ENCODE measurements at regions not wholly inside any gene's neighbourhood (a gene's known extent, or its start where the extent isn't known, plus 50 kb on each side); places are given as distances from the start of the nearest gene placed in this dataset.
A peak's percentile ranks its signal among the peaks of the same experiment; 100 is the strongest.
"Not testable (repeated sequence)": the region's sequence is repeated elsewhere in the genome, so short reads cannot be mapped to it uniquely, and the experiment has no call there.

DNA sequence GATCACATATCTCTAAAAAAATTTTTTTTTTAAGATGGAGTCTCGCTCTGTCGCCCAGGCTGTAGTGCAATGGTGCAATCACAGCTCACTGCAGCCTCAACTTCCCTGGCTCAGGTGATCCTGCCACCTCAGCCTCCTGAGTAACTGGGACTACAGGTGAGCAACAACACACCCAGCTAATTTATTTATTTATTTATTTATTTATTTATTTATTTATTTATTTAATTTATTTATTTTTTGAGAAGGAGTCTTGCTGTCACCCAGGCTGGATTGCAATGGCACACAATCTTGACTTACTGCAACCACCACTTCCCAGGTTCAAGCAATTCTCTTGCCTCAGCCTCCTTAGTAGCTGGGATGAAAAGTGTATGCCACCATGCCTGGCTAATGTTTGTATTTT, 507.9 kb downstream of the KCNJ18 start:
- not testable (repeated sequence) for H3K36me3 ChIP-seq (replicated peaks; ENCODE audit: control insufficient read depth, insufficient read depth, low read length); H3K4me3 ChIP-seq (ENCODE audit: insufficient read depth, low read depth, low read length); H3K27me3 ChIP-seq (ENCODE audit: control insufficient read depth, insufficient read depth, low read length); DNase-seq

DNA sequence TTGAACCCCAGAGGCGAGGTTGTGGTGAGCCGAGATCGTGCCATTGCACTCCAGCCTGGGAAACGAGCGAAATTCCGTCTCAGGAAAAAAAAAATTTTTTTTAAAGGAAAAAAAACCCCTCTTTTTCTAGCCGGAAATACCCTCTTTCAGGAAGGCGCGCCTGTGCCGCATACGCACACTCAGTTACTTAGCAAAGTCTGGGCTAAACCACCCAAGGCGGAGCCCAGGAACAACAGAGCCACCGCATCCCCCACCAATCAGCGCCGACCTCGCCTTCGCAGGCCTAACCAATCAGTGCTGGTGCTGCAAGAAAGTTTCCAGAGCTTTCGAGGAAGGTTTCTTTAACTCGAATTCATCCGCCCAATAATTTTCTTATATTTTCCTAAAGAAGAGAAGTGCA, 510.4 kb downstream of the KCNJ18 start:
- no peaks in the 10 kb centered on the region for H3K27me3 ChIP-seq (ENCODE audit: control insufficient read depth, insufficient read depth, low read length)
- H3K36me3 ChIP-seq (replicated peaks; ENCODE audit: control insufficient read depth, insufficient read depth, low read length): no peaks in the 10 kb centered on the region
- H3K4me3 ChIP-seq (ENCODE audit: insufficient read depth, low read depth, low read length): no peak overlapping the region
- DNase-seq: no peak

DNA sequence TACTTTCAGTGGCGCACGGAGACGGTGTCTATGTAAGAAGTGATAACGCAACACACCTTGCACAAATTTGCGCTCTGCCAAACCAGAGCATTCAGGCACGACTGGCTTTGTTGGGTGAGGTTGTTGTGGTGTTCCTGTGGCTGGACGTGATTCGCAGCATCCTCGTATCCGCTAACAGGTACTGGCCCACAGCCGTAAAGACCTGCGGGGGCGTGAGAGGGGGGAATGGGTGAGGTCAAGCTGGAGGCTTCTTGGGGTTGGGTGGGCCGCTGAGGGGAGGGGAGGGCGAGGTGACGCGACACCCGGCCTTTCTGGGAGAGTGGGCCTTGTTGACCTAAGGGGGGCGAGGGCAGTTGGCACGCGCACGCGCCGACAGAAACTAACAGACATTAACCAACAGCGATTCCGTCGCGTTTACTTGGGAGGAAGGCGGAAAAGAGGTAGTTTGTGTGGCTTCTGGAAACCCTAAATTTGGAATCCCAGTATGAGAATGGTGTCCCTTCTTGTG, 510.9 kb downstream of the KCNJ18 start:
- Histone ChIP-seq H3K36me3 (replicated peaks; ENCODE audit: control insufficient read depth, insufficient read depth, low read length) (no peaks in the 10 kb centered on the region), H3K27me3 (ENCODE audit: control insufficient read depth, insufficient read depth, low read length) (no peaks in the 10 kb centered on the region), H3K4me3 (ENCODE audit: insufficient read depth, low read depth, low read length) (no peak overlapping the region)
- DNase-seq: no peak

DNA sequence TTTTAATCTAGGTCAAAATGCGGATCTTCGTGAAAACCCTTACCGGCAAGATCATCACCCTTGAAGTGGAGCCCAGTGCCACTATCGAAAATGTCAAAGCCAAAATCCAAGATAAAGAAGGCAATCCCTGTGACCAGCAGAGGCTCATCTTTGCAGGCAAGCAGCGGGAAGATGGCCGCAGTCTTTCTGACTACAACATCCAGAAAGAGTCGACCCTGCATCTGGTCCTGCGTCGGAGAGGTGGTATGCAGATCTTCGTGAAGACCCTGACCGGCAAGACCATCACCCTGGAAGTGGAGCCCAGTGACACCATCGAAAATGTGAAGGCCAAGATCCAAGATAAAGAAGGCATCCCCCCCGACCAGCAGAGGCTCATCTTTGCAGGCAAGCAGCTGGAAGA, 511.8 kb downstream of the KCNJ18 start:
- not testable (repeated sequence) for H3K36me3 ChIP-seq (replicated peaks; ENCODE audit: control insufficient read depth, insufficient read depth, low read length); H3K27me3 ChIP-seq (ENCODE audit: control insufficient read depth, insufficient read depth, low read length); H3K4me3 ChIP-seq (ENCODE audit: insufficient read depth, low read depth, low read length); DNase-seq

DNA sequence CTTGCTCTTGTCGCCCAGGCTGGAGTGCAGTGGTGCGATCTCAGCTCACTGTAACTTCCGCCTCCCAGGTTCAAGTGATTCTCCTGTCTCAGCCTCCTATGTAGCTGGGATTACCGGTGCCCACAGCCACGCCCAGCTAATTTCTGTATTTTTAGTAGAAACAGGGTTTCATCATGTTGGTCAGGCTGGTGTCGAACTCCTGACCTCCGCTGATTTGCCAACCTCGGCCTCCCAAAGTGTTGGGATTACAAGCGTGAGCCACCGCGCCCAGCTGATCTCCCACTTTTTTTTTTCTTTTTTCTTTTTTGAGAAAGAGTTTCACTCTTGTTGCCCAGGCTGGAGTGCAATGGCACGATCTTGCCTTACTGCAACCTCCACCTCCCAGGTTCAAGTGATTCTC, 517.9 kb downstream of the KCNJ18 start:
- not testable (repeated sequence) for H3K27me3 ChIP-seq (ENCODE audit: control insufficient read depth, insufficient read depth, low read length); H3K36me3 ChIP-seq (replicated peaks; ENCODE audit: control insufficient read depth, insufficient read depth, low read length); DNase-seq; H3K4me3 ChIP-seq (ENCODE audit: insufficient read depth, low read depth, low read length)

DNA sequence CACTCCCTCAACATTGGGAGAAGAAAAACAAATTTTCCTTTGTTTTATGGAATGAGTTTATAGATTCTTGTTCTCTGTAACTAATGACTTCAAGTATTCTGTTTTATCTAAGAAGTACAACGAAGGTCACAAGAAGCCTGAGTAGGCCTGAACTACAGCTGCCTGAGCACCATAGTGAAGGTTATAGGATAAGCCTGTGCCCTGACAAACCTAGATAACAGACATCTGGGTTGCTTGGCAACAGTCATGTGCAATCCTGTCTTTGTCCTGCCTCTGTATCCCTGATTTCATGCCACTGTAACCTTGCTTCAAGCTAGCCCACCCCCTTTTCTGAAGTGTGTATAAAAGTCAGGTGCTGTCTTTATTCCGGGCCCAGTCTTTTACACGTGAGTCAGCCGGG, 520.8 kb downstream of the KCNJ18 start:
- H3K36me3 ChIP-seq (replicated peaks; ENCODE audit: control insufficient read depth, insufficient read depth, low read length); DNase-seq; H3K4me3 ChIP-seq (ENCODE audit: insufficient read depth, low read depth, low read length): not testable (repeated sequence)

DNA sequence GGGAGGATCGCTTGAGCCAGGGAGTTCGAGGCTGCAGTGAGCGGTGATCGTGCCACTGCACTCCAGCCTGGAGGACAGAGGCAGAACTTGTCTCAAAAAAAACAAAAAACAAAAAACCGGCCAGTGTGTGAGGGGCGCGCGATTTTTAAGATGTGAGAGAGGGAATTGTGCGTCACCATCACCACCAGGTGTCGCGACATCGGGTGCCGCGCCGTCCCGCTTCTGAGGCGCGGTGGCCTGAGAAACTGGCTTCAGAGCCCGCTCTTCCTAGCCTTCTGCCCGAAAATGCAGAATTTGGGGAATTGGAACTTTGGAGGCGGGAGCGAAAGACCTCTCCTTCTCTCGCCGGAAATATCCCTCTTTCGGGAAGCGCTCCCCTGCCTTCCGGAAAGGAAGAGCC, 524.8 kb downstream of the KCNJ18 start:
- DNase-seq: peak; percentile 24
- H3K4me3 ChIP-seq (ENCODE audit: insufficient read depth, low read depth, low read length): peak overlapping the region; percentile 16; the same call in 1 of the 2 replicates
- H3K36me3 ChIP-seq (replicated peaks; ENCODE audit: control insufficient read depth, insufficient read depth, low read length): no peaks in the 10 kb centered on the region
- no peaks in the 10 kb centered on the region for H3K27me3 ChIP-seq (ENCODE audit: control insufficient read depth, insufficient read depth, low read length)

More for the DNA sequence above, 520.8 kb downstream of the KCNJ18 start:
- not testable (repeated sequence) for H3K27me3 ChIP-seq (ENCODE audit: control insufficient read depth, insufficient read depth, low read length)

DNA sequence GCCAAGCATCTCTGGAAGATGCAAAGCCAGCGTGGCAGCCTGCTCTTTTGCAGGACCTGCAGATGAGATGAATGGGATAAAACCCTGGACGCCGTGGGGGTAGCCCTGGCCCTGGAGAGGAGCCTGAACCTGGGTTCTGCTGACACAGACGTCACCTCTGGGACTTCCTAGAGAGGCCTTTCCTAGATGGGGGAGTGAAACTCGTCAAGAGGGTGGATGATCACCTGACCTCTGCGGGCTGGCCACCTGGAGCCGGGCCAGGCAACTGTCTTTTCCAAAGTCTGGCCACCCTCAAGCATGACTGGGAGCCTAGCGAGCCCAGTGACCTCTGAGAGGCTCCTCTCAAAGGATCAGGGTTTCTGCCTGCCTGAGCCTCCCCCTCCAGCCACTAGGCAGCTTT, 529.0 kb downstream of the KCNJ18 start:
- H3K27me3 ChIP-seq (ENCODE audit: control insufficient read depth, insufficient read depth, low read length): no peaks in the 10 kb centered on the region
- no peak for DNase-seq
- no peak overlapping the region for H3K4me3 ChIP-seq (ENCODE audit: insufficient read depth, low read depth, low read length)
- no peaks in the 10 kb centered on the region for H3K36me3 ChIP-seq (replicated peaks; ENCODE audit: control insufficient read depth, insufficient read depth, low read length)

DNA sequence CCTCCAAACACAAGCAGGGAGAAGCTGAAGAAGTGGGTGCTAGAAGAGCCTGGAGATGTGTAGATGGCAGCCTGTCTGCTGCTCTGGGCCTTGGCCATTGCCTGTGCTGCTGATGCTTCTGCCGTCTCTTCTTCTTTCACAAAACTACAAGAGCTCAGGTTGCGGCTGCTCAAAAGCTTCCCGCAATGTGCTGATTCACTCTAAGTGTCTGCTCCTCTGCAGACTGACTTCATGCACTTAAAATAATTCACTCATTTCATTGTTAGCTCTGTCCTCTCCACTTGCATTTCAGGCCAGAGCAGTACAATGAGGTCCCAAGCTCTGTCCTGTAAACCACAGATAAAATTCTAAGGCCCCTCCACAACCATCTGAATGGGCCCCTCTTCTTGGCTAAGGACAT, 534.2 kb downstream of the KCNJ18 start:
- H3K27me3 ChIP-seq (ENCODE audit: control insufficient read depth, insufficient read depth, low read length); H3K36me3 ChIP-seq (replicated peaks; ENCODE audit: control insufficient read depth, insufficient read depth, low read length); H3K4me3 ChIP-seq (ENCODE audit: insufficient read depth, low read depth, low read length); DNase-seq: not testable (repeated sequence)

DNA sequence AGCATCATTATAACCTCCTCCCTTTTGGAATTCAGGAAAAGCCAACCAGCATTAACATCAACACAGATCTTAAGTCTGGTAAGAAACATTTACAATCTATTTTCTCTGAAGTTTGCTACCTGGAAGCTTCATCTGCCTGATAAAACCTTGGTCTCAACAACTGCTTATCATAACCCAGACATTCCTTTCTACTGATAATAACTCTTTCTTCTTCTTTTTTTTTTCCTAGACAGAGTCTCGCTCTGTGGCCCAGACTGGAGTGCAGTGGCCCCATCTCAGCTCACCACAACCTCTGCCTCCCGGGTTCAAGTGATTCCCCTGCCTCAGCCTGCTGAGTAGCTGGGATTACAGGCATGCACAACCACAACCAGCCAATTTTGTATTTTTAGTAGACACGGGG, 534.6 kb downstream of the KCNJ18 start:
- DNase-seq; H3K36me3 ChIP-seq (replicated peaks; ENCODE audit: control insufficient read depth, insufficient read depth, low read length); H3K27me3 ChIP-seq (ENCODE audit: control insufficient read depth, insufficient read depth, low read length); H3K4me3 ChIP-seq (ENCODE audit: insufficient read depth, low read depth, low read length): not testable (repeated sequence)

DNA sequence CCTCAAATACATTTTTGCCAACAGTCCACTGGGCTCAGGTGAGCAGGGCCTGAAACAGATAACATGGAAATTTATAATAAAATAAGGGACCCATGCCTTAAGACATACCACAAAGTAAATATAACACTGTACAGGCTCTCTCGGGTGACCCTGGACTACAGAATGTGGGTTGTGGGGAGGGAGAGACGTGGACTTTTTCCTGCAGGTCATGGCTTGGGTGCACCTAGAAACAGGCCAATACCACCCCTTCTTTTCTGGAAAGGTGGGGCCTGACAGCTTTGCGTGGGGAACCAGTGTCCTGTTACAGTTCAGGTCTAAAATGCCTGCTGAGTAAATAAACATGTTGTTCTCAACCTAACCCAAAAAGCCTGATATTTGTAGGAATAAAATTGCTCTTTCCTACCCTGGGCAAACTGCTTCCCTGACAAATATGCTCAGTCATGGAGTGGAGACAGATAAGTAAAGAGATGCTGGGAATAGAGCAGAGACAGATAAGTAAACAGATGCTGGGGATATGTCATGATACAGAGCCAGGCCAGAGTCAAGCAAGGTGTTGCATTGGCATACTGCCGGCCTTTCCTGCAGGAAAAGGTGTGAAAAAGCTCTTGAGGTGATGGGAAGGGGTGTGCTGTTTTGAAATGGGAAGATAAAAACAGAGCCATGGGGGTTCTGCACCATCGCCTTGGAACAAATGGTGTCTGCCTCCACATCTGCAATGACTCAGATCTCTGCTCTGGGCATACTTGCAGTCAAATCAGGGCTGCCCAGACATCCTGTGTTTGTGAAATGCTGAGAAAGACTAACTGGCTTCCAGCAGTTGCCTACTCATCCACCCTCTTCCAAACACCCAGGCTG, 535.6 kb downstream of the KCNJ18 start:
- not testable (repeated sequence) for H3K4me3 ChIP-seq (ENCODE audit: insufficient read depth, low read depth, low read length); H3K27me3 ChIP-seq (ENCODE audit: control insufficient read depth, insufficient read depth, low read length); DNase-seq; H3K36me3 ChIP-seq (replicated peaks; ENCODE audit: control insufficient read depth, insufficient read depth, low read length)

DNA sequence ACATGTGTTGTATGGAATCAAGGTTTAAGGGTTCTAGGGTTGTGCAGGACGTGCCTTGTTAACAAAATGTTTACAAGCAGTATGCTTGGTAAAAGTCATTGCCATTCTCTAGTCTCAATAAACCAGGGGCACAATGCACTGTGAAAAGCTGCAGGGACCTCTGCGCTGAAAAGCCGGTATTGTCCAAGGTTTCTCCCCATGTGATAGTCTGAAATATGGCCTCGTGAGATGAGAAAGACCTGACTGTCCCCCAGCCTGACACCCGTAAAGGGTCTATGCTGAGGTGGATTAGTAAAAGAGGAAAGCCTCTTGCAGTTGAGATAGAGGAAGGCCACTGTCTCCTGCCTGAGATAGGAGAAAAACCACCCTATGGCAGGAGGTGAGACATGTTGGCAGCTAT, 537.5 kb downstream of the KCNJ18 start:
- DNase-seq; H3K36me3 ChIP-seq (replicated peaks; ENCODE audit: control insufficient read depth, insufficient read depth, low read length); H3K4me3 ChIP-seq (ENCODE audit: insufficient read depth, low read depth, low read length); H3K27me3 ChIP-seq (ENCODE audit: control insufficient read depth, insufficient read depth, low read length): not testable (repeated sequence)

DNA sequence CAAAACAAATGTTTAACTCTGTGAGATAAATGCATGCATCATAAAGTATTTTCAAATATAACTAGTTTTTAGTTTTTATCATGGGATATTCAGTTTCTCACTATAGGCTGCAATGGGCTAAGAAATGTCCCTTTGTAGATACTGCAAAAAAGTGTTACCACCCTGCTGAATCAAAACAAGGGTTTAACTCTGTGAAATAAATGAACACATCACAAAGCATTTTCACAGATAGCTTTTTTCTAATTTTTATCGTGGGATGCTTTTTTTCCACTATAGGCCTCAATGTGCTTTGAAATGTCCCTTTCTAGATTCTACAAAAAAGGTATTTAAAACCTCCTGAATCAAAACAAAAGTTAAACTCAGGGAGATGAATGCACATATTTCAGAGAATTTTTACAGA, 541.1 kb downstream of the KCNJ18 start:
- DNase-seq: no peak
- H3K4me3 ChIP-seq (ENCODE audit: insufficient read depth, low read depth, low read length): no peak overlapping the region

DNA sequence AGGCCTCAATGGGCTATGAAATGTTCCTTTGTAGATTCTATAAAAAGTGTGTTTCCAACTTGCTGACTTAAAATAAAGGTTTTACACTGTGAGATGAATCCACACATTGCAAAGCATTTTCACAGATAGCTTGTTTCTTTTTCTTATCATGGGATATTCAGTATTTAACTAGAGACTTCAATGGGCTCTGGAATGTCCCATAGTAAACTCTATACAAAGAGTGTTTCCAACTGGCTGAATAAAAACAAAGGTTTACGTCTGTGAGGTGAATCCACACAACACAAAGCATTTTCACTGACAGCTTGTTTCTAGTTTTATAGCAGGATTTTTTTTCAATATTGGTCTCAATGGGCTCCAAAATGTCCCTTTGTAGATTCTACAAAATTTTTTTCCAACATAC, 550.1 kb downstream of the KCNJ18 start:
- H3K4me3 ChIP-seq (ENCODE audit: insufficient read depth, low read depth, low read length): no peak overlapping the region
- no peaks in the 10 kb centered on the region for H3K36me3 ChIP-seq (replicated peaks; ENCODE audit: control insufficient read depth, insufficient read depth, low read length)
- no peaks in the 10 kb centered on the region for H3K27me3 ChIP-seq (ENCODE audit: control insufficient read depth, insufficient read depth, low read length)
- DNase-seq: no peak

More for the DNA sequence above, 541.1 kb downstream of the KCNJ18 start:
- Histone ChIP-seq H3K27me3 (ENCODE audit: control insufficient read depth, insufficient read depth, low read length) (no peaks in the 10 kb centered on the region), H3K36me3 (replicated peaks; ENCODE audit: control insufficient read depth, insufficient read depth, low read length) (no peaks in the 10 kb centered on the region)

DNA sequence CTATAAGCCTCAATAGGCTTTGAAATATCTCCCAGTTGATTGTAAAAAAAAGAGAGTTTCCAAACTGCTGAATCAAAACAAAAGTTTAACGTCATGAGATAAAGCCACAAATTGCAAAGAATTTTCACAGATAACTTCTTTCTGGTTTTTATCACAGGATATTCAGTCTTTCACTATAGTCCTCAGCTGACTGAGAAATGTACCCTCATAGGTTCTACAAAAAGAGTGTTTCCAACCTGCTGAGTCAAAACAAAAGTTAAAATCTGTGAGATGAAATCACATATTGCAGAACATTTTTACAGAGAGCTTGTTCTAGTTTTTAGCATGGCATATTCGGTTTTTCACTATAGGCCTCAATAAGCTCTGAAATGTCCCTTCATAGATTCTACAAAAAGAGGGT, 559.2 kb downstream of the KCNJ18 start:
- no peaks in the 10 kb centered on the region for H3K27me3 ChIP-seq (ENCODE audit: control insufficient read depth, insufficient read depth, low read length)
- no peak for DNase-seq
- no peak overlapping the region for H3K4me3 ChIP-seq (ENCODE audit: insufficient read depth, low read depth, low read length)

More for the DNA sequence above, 559.2 kb downstream of the KCNJ18 start:
- H3K36me3 ChIP-seq (replicated peaks; ENCODE audit: control insufficient read depth, insufficient read depth, low read length): no peaks in the 10 kb centered on the region
